Stomach (tissue), 4 donors: ENCODE measurements at regions not wholly inside any gene's neighbourhood (a gene's known extent, or its start where the extent isn't known, plus 50 kb on each side); places are given as distances from the start of the nearest gene placed in this dataset.

Source experiments
- CTCF ChIP-seq, 7 experiments: fragments of 450-650 bp in 4 of 7; fragments of 200-600 bp in 3 of 7; sonication (generic) in 3 of 7; IDR thresholded peaks; one replicate each; pipeline ENCODE4 v1.5.1; 2016 to 2019; ENCODE audit warnings: antibody characterized with exemption in 7 of 7, control low read depth in 2 of 7, mild to moderate bottlenecking in 1 of 7
- POLR2A ChIP-seq, 4 donors: fragments of 450-650 bp; IDR thresholded peaks; one replicate each; pipeline ENCODE4 v1.6.1; 2016; ENCODE audit warnings: antibody characterized with exemption in 4 of 4, control low read depth in 2 of 4, mild to moderate bottlenecking in 1 of 4, moderate library complexity in 1 of 4
- POLR2AphosphoS5 ChIP-seq, 3 donors: sonication (generic); formaldehyde crosslinking; IDR thresholded peaks; one replicate each; pipeline ENCODE4 v1.6.1; 2016; ENCODE audit warnings: antibody characterized with exemption in 3 of 3

GRCh38 chr7:57354195-57354594 lies 95.8 kb upstream of the ZNF716 start:
- TF ChIP-seq POLR2AphosphoS5 (IDR thresholded peaks at IDR 0.05) (no peak), CTCF (IDR thresholded peaks at IDR 0.05) (no peak), POLR2A (IDR thresholded peaks at IDR 0.05) (no peak)
